Gastroesophageal sphincter (tissue), 4 donors: ENCODE measurements at regions not wholly inside any gene's neighbourhood (a gene's known extent, or its start where the extent isn't known, plus 50 kb on each side); places are given as distances from the start of the nearest gene placed in this dataset.

Experiments
- ATAC-seq: fragments of 150-250 bp; one replicate; pipeline ENCODE4 v1.9.1; 2016; ENCODE audit warnings: mild to moderate bottlenecking, moderate library complexity
- H3K27ac ChIP-seq, 4 donors: fragments of 200-600 bp; sonication (generic) in 3 of 4; 1 replicate in 3 of 4; 2 replicates in 1 of 4; pipeline ENCODE4 v1.5.1; 2016 to 2019
- H3K27me3 ChIP-seq: fragments of 200-600 bp; sonication (generic); one replicate; pipeline ENCODE4 v1.5.1; 2019
- H3K36me3 ChIP-seq, 2 donors: fragments of 200-600 bp; sonication (generic); one replicate each; pipeline ENCODE4 v1.5.1; 2019; ENCODE audit warnings: control low read depth in 1 of 2
- H3K4me1 ChIP-seq, 3 donors: fragments of 200-600 bp; sonication (generic); 1 replicate in 2 of 3; 2 replicates in 1 of 3; pipeline ENCODE4 v1.5.1; 2016 to 2019; ENCODE audit warnings: control low read depth in 2 of 3
- H3K4me3 ChIP-seq, 2 donors: fragments of 200-600 bp; sonication (generic); one replicate each; pipeline ENCODE4 v1.5.1; 2019; ENCODE audit warnings: mild to moderate bottlenecking in 1 of 2, moderate library complexity in 1 of 2
- H3K9me3 ChIP-seq, 3 donors: fragments of 200-600 bp; sonication (generic); one replicate each; pipeline ENCODE4 v1.5.1; 2017 to 2019; ENCODE audit warnings: control low read depth in 2 of 3
- CTCF ChIP-seq, 4 experiments: fragments of 200-600 bp in 2 of 4; fragments of 450-650 bp in 2 of 4; sonication (generic) in 1 of 4; IDR thresholded peaks; one replicate each; pipeline ENCODE4 v1.5.1; 2017 to 2019; ENCODE audit warnings: antibody characterized with exemption in 4 of 4, mild to moderate bottlenecking in 2 of 4, moderate library complexity in 2 of 4
- EP300 ChIP-seq: sonication (generic); formaldehyde crosslinking; IDR thresholded peaks from one replicate; pipeline ENCODE4 v1.6.1; 2017; ENCODE audit warnings: antibody characterized with exemption, mild to moderate bottlenecking
- POLR2A ChIP-seq, 2 donors: fragments of 450-650 bp; IDR thresholded peaks; one replicate each; pipeline ENCODE4 v1.6.1; 2017; ENCODE audit warnings: antibody characterized with exemption in 2 of 2, mild to moderate bottlenecking in 2 of 2, moderate library complexity in 1 of 2
- POLR2AphosphoS5 ChIP-seq: sonication (generic); formaldehyde crosslinking; IDR thresholded peaks from one replicate; pipeline ENCODE4 v1.6.1; 2017; ENCODE audit warnings: antibody characterized with exemption
- WGBS, 2 donors: methylation state at CpG; one replicate each; pipeline ENCODE4 v1.1.5; 2018; ENCODE audit warnings: low coverage in 1 of 2; 5-methylcytosine and 5-hydroxymethylcytosine counted together
- small RNA-seq, 4 donors: library from RNA; depleted of rRNA; stranded (forward); fragments of <200 nt; gene quantifications; one replicate each; pipeline ENCODE3, GENCODE V24; 2016

- 39 to 58% methylated on average over 2 of the region's 2 CpGs for WGBS, 2 donors
- ATAC-seq: no peak
Observed at GRCh38 chr2:143823876-143824275, 694.7 kb downstream of the ARHGAP15 start.

GRCh38 chr2:143823296-143823695, 694.1 kb downstream of the ARHGAP15 start:
- ATAC-seq: no peak
- Histone ChIP-seq H3K27ac (no peak overlapping the region), H3K9me3 (no peaks in the 10 kb centered on the region), H3K36me3 (no peaks in the 10 kb centered on the region), H3K27me3 (no peaks in the 10 kb centered on the region), H3K4me3 (no peak overlapping the region), H3K4me1 (no peaks in the 10 kb centered on the region)
- 33 to 79% methylated on average over 2 of the region's 2 CpGs for WGBS, 2 donors
- TF ChIP-seq POLR2A (IDR thresholded peaks at IDR 0.05) (no peak), EP300 (no peak), CTCF (IDR thresholded peaks at IDR 0.05) (no peak), POLR2AphosphoS5 (no peak)

More at GRCh38 chr2:143823876-143824275, 694.7 kb downstream of the ARHGAP15 start:
- Histone ChIP-seq H3K4me3 (no peak overlapping the region), H3K4me1 (no peaks in the 10 kb centered on the region), H3K27ac (no peak overlapping the region), H3K36me3 (no peaks in the 10 kb centered on the region), H3K9me3 (no peaks in the 10 kb centered on the region), H3K27me3 (no peaks in the 10 kb centered on the region)
- TF ChIP-seq POLR2AphosphoS5: no peak

- no peak for ATAC-seq
- no peak overlapping the region for H3K27ac ChIP-seq
- no peaks in the 10 kb centered on the region for H3K9me3 ChIP-seq
- H3K36me3 ChIP-seq: no peaks in the 10 kb centered on the region
- TF ChIP-seq POLR2A (IDR thresholded peaks at IDR 0.05): no peak
- TF ChIP-seq EP300: no peak
- TF ChIP-seq CTCF (IDR thresholded peaks at IDR 0.05): no peak
- no peak overlapping the region for H3K4me3 ChIP-seq
- H3K4me1 ChIP-seq: no peaks in the 10 kb centered on the region
- 99 to 100% methylated on average over 3 to 8 of the region's 8 CpGs for WGBS, 2 donors
- no peaks in the 10 kb centered on the region for H3K27me3 ChIP-seq
Observed at GRCh38 chr2:143822736-143823135, 693.5 kb downstream of the ARHGAP15 start.

GRCh38 chr2:143819764-143820163, 690.5 kb downstream of the ARHGAP15 start:
- H3K9me3 ChIP-seq: no peaks in the 10 kb centered on the region
- no peaks in the 10 kb centered on the region for H3K4me1 ChIP-seq
- H3K36me3 ChIP-seq: no peaks in the 10 kb centered on the region
- H3K27ac ChIP-seq: no peak overlapping the region
- 84 to 91% methylated on average over 4 to 7 of the region's 7 CpGs for WGBS, 2 donors
- H3K27me3 ChIP-seq: no peaks in the 10 kb centered on the region
- TF ChIP-seq EP300 (no peak), CTCF (IDR thresholded peaks at IDR 0.05) (no peak), POLR2A (IDR thresholded peaks at IDR 0.05) (no peak), POLR2AphosphoS5 (no peak)
- no peak for ATAC-seq
- H3K4me3 ChIP-seq: no peak overlapping the region

GRCh38 chr2:143819190-143819735, 690.0 kb downstream of the ARHGAP15 start:
- no peak for ATAC-seq
- no peak overlapping the region for H3K27ac ChIP-seq
- 29 to 39% methylated on average over 1 of the region's 1 CpG for WGBS, 2 donors
- H3K4me1 ChIP-seq: no peaks in the 10 kb centered on the region
- no peaks in the 10 kb centered on the region for H3K27me3 ChIP-seq
- no peaks in the 10 kb centered on the region for H3K36me3 ChIP-seq
- TF ChIP-seq EP300: no peak
- H3K4me3 ChIP-seq: no peak overlapping the region
- H3K9me3 ChIP-seq: no peaks in the 10 kb centered on the region

Small RNA genes lying in the stretch of these regions (small RNA-seq; reads per million reads assigned to genes)
- gene RF00019: 0 reads per million in 4 donors
